HG03066 (cell line): ENCODE measurements at regions not wholly inside any gene's neighbourhood (a gene's known extent, or its start where the extent isn't known, plus 50 kb on each side); places are given as distances from the start of the nearest gene placed in this dataset.
"Not testable (repeated sequence)": the region's sequence is repeated elsewhere in the genome, so short reads cannot be mapped to it uniquely, and the experiment has no call there.

Experiments
- ATAC-seq: cut with Tn5 transposase; IDR thresholded peaks from one replicate; pipeline ENCODE4 v1.9.1; 2021; ENCODE audit warnings: low read depth; ENCODE audit not compliant: unreplicated experiment

GRCh38 chr12:131385313-131386166 lies 325.4 kb upstream of the SFSWAP start:
- no peak for ATAC-seq

GRCh38 chr12:131386167-131386521 lies 324.7 kb upstream of the SFSWAP start:
- ATAC-seq = no peak

GRCh38 chr12:131386781-131387180 lies 324.1 kb upstream of the SFSWAP start:
- no peak for ATAC-seq

- no peak for ATAC-seq
Observed at GRCh38 chr12:131387281-131388163, 323.4 kb upstream of the SFSWAP start.

- ATAC-seq = not testable (repeated sequence)
Observed at GRCh38 chr12:131388164-131389053, 322.5 kb upstream of the SFSWAP start.

GRCh38 chr12:131389054-131390013 lies 321.6 kb upstream of the SFSWAP start:
- no peak for ATAC-seq

GRCh38 chr12:131390412-131391334 lies 320.2 kb upstream of the SFSWAP start:
- ATAC-seq = no peak

- no peak for ATAC-seq
Observed at GRCh38 chr12:131391399-131391798, 319.5 kb upstream of the SFSWAP start.

- not testable (repeated sequence) for ATAC-seq
Observed at GRCh38 chr12:131394752-131395151, 316.1 kb upstream of the SFSWAP start.

GRCh38 chr12:131395209-131395684 lies 315.6 kb upstream of the SFSWAP start:
- ATAC-seq = not testable (repeated sequence)

- ATAC-seq = no peak
Observed at GRCh38 chr12:131395971-131396573, 314.8 kb upstream of the SFSWAP start.

GRCh38 chr12:131397493-131398181 lies 313.3 kb upstream of the SFSWAP start:
- no peak for ATAC-seq

GRCh38 chr12:131399000-131399399 lies 311.9 kb upstream of the SFSWAP start:
- no peak for ATAC-seq

- ATAC-seq = not testable (repeated sequence)
Observed at GRCh38 chr12:131400668-131401294, 310.1 kb upstream of the SFSWAP start.

GRCh38 chr12:131401907-131402633 lies 308.8 kb upstream of the SFSWAP start:
- not testable (repeated sequence) for ATAC-seq

GRCh38 chr12:131402781-131403396 lies 308.0 kb upstream of the SFSWAP start:
- ATAC-seq = no peak
